ENCODE measurements at regions not wholly inside any gene's neighbourhood (a gene's known extent, or its start where the extent isn't known, plus 50 kb on each side); places are given as distances from the start of the nearest gene placed in this dataset.

DNA sequence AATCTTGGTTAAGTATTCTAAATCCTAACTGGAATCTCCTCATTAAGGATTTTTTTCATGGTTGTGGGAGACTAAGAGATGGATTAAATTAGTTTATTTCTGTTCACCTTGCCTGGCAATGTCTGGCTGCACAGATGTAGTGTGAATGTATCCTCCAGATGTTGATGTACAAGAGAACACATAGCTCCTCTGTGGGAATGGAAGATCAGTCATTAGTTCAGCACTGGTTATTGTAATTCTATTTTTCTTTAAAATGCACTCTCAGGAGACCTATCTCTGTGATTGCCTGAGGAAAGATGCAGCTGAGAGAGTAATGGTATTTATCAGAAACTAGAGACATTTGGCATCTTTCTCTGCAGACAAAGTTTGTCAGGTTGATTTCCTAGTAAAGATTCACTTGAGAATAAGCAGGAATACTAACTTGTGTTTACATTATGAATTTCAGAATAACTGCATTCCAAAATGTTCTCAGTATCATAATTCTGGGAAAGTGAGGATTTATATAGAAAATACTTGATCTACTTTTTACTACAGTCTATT, 178.6 kb downstream of the GIPC2 start:
- no TSS peak for BruUV-seq (replicated peaks)
- Mint-ChIP-seq H3K4me1 (ENCODE audit: insufficient read depth, unreplicated experiment) (peaks cover 43% of the 10 kb centered on the region), H3K27me3 (ENCODE audit: insufficient read depth, unreplicated experiment) (no peaks in the 10 kb centered on the region), H3K4me3 (ENCODE audit: unreplicated experiment) (no peak overlapping the region), H3K9me3 (ENCODE audit: unreplicated experiment) (peaks cover 8% of the 10 kb centered on the region), H3K36me3 (ENCODE audit: insufficient read depth, unreplicated experiment) (no peaks in the 10 kb centered on the region), H3K27ac (ENCODE audit: low read depth, unreplicated experiment) (no peak overlapping the region)
- POLR2A ChIA-PET: interaction anchor here (0.6 to 2.6 kb wide), 4 partner anchors 13 to 68 kb away, joined by 3 to 10 read pairs (median 3); no protein-coding TSS in a partner anchor
- DNase-seq (ENCODE audit: unreplicated experiment): no peak
- TF ChIP-seq, protein P1, sequence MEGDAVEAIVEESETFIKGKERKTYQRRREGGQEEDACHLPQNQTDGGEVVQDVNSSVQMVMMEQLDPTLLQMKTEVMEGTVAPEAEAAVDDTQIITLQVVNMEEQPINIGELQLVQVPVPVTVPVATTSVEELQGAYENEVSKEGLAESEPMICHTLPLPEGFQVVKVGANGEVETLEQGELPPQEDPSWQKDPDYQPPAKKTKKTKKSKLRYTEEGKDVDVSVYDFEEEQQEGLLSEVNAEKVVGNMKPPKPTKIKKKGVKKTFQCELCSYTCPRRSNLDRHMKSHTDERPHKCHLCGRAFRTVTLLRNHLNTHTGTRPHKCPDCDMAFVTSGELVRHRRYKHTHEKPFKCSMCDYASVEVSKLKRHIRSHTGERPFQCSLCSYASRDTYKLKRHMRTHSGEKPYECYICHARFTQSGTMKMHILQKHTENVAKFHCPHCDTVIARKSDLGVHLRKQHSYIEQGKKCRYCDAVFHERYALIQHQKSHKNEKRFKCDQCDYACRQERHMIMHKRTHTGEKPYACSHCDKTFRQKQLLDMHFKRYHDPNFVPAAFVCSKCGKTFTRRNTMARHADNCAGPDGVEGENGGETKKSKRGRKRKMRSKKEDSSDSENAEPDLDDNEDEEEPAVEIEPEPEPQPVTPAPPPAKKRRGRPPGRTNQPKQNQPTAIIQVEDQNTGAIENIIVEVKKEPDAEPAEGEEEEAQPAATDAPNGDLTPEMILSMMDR (IDR thresholded peaks at IDR 0.05; ENCODE audit: unreplicated experiment): no peak
- intact Hi-C loops (cut with micrococcal nuclease): loop anchor here (10.0 kb wide), 1 partner anchor 150 kb away; no protein-coding TSS in a partner anchor
- CTCF ChIA-PET: interaction anchor here (0.5 to 1.1 kb wide), 4 partner anchors 31 to 882 kb away, joined by 3 to 7 read pairs (median 4); no protein-coding TSS in a partner anchor

DNA sequence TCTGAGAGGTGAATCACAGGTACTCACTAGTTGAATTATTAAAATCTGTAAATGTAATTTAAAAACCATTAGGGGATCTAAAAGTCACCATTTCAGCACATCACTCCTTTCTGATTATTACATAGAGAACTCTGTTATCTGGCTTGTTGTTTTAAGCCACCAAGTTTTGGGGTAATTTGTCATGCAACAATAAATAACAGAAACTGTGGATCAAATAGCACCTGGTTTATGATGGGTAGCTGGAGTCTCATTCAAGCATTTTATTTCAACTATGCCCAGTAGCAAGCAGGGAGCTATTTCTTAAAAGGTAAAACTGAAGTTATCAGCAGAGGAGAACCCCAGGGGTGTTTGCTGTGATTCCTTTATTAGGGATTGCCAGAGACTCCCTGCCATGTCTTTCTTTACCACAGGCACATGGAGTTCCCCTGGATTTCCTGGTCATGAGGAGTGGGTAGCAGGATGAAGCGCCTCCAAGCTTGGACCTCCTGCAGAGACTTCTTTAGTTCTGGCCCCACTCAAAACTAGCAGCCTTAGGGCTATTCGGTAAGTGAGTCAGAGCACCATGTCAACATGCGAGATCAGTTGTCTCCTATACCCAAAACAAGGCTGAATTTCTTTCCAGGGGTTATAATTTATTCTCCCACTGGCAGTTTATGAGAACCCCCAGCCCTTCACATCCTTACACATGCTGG, 179.2 kb downstream of the GIPC2 start:
- peak; percentile 82 for DNase-seq (ENCODE audit: unreplicated experiment)
- H3K4me3 Mint-ChIP-seq (ENCODE audit: unreplicated experiment): no peak overlapping the region
- H3K36me3 Mint-ChIP-seq (ENCODE audit: insufficient read depth, unreplicated experiment): no peaks in the 10 kb centered on the region
- no TSS peak for BruUV-seq (replicated peaks)
- H3K9me3 Mint-ChIP-seq (ENCODE audit: unreplicated experiment): peaks cover 8% of the 10 kb centered on the region
- ChIA-PET POLR2A (interaction anchor here (0.6 to 2.6 kb wide), 5 partner anchors 12 to 69 kb away, joined by 3 to 10 read pairs (median 3); no protein-coding TSS in a partner anchor), CTCF (interaction anchor here (0.5 to 1.1 kb wide), 4 partner anchors 30 to 883 kb away, joined by 3 to 7 read pairs (median 4); no protein-coding TSS in a partner anchor)
- no peaks in the 10 kb centered on the region for H3K27me3 Mint-ChIP-seq (ENCODE audit: insufficient read depth, unreplicated experiment)
- peaks cover 50% of the 10 kb centered on the region for H3K4me1 Mint-ChIP-seq (ENCODE audit: insufficient read depth, unreplicated experiment)
- intact Hi-C loops (cut with micrococcal nuclease): loop anchor here (10.0 kb wide), 1 partner anchor 150 kb away; no protein-coding TSS in a partner anchor
- peak overlapping the region; percentile 49 for H3K27ac Mint-ChIP-seq (ENCODE audit: low read depth, unreplicated experiment)
- TF ChIP-seq, protein P1 (IDR thresholded peaks at IDR 0.05; ENCODE audit: unreplicated experiment): no peak

DNA sequence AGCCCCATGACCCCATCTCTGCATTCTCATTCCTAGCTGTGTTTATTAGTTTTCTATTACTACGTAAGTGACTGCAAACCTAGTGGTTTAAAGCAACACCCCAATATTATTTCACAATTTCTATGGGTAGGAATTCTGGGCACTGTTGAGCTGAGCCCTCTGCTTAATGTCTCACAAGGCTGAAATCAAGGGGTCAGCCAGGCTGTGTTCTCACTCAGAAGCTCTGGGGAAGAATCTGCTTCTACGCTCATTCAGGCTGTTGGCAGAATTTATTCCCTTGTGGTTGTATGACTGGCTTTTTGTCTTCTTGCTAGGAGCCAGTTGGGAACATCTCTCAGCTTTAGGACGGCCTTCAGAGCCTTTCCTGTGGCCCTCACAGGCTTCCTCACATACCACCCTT, 181.0 kb downstream of the GIPC2 start:
- BruUV-seq (replicated peaks): no TSS peak
- Mint-ChIP-seq H3K4me3 (ENCODE audit: unreplicated experiment) (no peak overlapping the region), H3K4me1 (ENCODE audit: insufficient read depth, unreplicated experiment) (peaks cover 55% of the 10 kb centered on the region), H3K27ac (ENCODE audit: low read depth, unreplicated experiment) (peak overlapping the region; percentile 49), H3K9me3 (ENCODE audit: unreplicated experiment) (no peaks in the 10 kb centered on the region), H3K27me3 (ENCODE audit: insufficient read depth, unreplicated experiment) (no peaks in the 10 kb centered on the region), H3K36me3 (ENCODE audit: insufficient read depth, unreplicated experiment) (no peaks in the 10 kb centered on the region)
- TF ChIP-seq, protein P1 (IDR thresholded peaks at IDR 0.05; ENCODE audit: unreplicated experiment): no peak
- no peak for DNase-seq (ENCODE audit: unreplicated experiment)
- POLR2A ChIA-PET: interaction anchor here (0.9 to 2.6 kb wide), 3 partner anchors 10 to 115 kb away, joined by 3 to 10 read pairs (median 5); no protein-coding TSS in a partner anchor
- intact Hi-C loops (cut with micrococcal nuclease): loop anchor here (10.0 kb wide), 1 partner anchor 148 kb away; no protein-coding TSS in a partner anchor
- CTCF ChIA-PET: no interaction called here
